Dedifferentiated amniotic fluid mesenchymal stem cell (primary cell): ENCODE measurements at regions not wholly inside any gene's neighbourhood (a gene's known extent, or its start where the extent isn't known, plus 50 kb on each side); places are given as distances from the start of the nearest gene placed in this dataset.
A peak's percentile ranks its signal among the peaks of the same experiment; 100 is the strongest.

Source experiments
- DNase-seq: peaks from one replicate; pipeline ENCODE4 v3.0.0-alpha.2; 2016; ENCODE audit errors: extremely low spot score

DNA sequence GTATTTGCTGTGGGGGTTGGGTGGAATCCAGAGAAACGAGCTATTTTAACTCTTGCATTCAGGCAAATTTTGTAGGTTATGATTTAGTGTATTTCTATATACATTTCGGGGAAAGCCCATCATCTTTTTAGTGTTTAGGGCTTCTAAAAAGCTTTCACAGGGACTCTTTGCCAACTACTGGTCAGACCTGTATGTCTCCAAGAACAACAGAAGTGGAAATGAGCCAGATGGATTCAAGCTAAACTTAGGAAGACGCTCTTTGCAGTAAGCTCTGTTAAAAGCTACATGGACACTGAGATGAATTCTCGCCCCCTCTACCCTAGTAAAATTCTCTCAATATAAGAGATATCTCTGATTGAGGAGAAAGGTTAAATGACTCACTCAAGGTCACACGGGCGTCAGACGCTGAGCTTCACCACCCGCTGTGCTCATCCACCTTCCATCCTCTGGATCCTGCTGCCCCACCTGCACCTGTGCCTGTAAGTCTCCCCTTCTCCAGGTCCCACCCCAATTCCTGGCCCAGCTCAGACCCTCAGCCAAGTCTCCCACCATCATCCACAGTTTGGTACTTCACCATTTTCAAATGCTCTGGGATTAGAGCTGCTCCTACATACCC lies 85.6 kb downstream of the MARCHF4 start:
- no peak for DNase-seq

DNA sequence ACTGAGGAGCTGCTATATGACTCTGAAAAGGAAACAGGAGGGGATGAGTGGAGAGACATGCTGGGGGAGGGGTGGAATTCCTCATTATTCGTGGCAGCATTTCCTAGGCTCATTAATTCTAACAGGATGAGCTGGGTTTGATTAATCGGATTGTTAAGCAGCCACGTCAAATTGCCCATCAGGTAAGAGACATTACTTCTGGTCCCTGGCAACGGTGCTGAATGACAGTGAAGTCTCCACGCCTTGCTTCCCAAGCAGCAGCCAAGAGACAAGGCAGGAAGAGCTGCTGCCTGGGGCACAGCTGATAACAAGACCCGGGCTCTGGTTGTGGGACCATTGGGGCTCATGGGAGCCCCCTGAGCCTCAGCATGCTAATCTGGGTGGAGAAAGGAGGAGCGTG lies 86.6 kb downstream of the MARCHF4 start:
- no peak for DNase-seq

DNA sequence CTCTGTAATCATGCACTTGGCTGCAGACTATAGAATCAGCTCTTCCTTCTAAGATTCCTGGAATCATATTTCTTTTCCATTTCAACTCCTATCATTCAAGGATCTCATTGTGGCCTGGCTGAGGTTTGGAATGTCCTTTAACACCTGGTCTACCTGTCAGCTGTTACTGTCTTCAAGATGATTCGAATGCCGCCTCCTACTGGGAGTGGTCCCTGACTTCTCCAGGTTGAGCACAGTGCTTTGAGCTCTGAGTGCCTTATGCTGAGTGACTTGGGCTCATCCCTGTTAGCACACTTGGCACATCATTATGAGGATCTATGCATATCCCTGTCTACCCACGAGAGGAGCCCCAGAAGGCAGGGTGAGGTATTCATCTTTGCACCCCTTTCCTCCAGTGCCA lies 87.6 kb downstream of the MARCHF4 start:
- DNase-seq, result no peak

DNA sequence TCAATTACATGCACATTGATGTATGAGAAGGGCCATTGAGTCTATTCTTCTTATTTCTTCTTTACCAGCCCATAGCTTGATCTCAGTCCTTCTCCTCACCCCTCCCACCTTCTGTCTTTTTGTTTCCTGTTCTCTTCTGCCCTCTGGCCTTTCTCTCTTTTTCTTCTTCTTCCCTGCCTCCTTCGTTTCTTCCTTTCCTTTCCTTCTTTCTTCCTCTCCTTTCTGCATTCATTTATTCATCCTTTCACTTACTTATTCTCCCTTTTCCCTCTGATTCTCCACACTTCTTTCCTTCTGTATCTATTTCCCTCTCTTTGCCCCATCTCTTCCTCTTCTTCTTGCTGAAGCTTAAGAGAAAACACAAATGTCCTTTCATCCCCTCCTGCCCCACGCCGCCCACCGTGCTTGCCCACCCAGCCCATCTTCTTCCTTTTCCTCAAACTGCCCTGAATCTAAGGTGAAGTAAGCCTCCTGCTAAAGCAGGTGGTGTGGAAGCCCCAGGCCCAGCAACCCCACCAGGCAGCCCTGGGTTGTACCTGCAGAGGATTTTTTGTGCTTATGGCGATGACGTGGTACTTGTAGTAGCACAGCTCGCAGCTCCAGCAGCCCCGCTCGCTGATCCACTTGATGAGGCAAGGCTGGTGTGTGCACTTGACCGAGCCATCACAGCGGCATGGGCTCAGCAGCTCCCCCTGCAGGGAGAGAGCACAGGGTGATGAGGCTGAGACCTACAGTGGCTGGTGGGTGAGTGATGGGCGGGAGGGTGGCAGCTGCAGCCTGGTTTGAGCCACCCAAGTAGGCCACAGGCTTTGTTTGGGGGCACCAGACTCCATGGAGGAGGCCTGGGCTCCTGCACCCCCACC lies 89.0 kb downstream of the MARCHF4 start:
- no peak for DNase-seq

DNA sequence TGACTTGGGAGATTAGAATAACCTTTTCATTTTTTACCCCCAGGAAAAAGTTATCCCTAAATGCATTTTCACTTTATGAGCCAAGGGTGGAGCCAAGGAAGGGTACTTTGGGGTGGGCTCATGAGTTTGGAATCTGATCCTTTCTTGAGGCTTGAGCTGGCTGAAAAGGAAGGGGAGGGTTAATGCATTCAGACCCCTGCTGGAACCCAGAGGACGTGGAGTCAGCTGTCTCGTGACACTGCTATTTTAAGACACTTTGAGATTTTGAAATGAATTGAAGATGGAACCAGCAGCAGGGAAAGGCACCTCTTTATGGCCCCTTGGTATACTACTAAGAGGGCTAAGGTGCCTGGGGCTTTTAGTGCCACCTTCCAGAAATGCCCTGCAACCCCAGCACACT lies 90.4 kb downstream of the MARCHF4 start:
- no peak for DNase-seq

DNA sequence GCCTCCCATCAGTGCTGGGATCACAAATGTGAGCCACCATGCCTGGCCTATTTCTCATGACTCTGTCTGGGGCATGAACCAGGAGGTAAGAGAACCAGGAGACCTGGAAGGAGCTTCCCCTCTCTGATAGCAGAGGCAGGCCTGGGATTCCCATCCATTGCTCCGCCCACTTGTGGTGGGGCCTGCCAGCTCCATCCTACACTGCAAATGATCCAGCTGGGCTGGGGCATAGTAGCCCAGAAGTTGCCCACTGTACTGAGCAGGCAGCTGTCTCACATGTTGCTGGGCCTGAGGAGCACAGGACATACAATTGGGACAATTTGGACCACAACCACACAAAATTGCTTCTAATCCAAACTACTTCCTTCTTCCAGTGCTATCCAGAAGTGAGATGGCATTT lies 91.0 kb downstream of the MARCHF4 start:
- DNase-seq, result no peak

DNA sequence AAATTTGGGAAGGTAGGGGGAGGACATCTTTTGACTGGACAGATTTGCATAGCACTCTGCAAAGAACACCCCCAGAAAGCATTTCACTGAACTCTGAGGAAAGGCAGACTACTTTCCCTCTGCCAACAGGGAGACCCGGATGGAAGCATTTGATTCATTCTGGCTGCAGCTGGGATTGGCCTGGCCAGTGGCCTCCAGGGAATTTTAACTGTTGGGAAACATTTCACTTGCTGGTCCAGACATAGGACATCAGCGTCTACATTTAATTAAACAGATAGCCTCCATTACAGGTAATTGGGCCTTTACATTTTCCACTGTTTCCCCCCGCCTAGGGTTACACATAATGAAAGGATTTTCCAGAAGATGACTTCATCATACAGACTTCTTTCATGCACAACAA lies 92.8 kb downstream of the MARCHF4 start:
- peak; percentile 25 for DNase-seq

DNA sequence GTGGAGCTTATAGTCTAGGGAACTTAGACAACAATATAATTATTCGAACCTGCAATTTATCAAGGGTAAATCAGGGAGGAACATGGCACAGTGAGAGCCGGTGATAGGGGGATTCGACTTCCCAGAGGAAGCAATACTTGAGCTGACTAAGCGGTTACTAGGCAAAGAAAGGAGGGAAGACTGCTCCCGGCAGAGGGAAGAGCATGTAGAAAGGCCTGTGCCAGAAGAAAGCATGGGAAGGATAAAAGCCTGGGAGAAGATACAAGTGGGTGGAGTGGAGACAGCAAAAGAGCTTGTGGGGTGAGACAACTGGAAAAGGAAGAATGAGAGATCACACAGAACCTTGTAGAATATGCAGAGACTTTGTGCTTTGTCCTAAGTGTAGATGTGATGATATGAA lies 93.3 kb downstream of the MARCHF4 start:
- no peak for DNase-seq

DNA sequence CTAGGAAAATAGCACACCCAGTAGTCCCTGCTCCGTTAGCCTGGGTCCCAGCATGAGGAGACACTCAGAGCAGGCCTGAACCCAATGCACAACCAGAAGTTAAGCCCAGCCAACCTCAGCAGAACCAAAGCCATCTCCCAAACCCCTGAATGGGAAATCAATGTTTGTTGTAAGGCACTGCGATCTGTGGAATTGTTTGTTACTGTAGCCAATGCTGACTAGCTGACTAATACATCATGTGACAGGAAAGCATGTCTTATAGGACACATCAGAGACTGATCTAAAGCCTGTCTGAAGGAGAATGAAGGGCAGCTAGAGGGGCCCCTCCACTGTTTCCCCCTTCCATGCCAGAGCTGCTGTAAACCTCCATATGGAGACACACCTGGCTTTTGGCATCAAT lies 96.4 kb downstream of the MARCHF4 start:
- no peak for DNase-seq

DNA sequence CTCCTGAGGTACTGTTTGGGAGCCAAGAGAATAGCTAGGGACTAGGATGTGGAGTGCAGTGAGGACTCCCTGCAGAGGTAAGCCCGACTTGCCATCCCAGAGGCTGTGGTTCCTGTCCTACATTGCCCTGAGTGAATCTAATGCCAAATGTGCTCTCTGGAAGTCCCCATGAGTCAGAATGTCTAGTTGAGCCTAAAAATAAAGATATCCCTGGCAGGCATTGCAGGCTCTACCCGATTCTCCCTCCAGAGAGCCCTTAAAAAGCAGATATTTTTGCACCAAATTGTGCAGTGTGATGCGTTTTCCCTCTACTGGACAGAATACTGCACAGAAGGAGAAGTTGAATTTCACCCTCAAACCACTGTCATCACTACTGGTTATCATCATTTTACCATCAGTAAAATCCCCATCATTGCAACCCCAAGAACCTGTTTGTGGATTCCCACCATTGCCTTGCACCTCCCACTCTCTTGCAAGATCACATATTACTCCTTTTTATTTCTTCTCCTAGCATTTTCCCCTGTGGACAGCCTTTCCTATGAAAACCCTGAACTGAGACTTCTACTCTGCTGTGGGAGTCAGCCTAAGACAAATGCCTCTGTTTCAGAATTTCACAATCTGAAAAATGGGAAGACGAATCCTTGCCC lies 98.0 kb downstream of the MARCHF4 start:
- no peak for DNase-seq

DNA sequence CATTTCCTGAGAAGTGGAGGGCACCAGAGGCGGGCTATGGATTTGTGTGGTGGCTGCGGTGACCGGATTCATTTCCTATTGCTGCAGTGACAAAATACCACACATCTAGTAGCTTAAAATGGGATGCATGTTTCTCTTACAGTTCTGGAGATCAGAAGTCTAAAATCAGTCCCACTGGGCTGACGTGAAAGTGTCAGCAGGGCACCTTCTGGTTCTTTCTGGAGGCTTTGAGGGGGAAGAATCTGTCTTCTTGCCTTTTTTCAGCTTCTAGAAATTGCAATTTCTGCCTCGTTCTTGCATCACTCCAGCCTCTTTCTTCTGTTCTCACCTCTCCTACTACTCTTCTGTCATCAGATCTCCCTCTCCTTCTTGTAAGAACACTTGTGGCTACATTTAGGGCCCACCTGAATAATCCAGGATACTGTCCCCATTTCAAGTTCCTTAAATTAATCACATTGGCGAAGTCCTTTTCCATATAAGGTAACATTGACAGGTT lies 111.2 kb downstream of the MARCHF4 start:
- no peak for DNase-seq

DNA sequence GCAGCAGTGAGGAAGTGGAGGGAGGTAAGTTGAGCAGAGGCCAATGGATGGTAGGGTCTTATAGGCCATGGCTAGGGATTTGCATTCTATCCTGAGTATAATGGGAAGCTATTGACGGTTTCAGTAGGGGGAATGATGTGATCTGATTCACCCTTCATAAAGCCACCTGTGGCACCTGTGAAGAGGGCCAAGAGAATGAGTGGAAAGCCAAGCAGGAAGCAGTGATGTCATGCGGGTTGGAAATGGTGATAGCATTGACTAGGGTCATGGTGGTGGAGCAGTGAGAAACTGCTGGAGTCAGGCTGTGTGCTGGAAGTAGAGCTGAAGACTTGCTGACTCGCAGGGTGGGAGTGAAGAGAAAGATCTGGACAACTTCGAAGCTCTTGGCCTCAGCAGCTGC lies 111.7 kb downstream of the MARCHF4 start:
- no peak for DNase-seq

DNA sequence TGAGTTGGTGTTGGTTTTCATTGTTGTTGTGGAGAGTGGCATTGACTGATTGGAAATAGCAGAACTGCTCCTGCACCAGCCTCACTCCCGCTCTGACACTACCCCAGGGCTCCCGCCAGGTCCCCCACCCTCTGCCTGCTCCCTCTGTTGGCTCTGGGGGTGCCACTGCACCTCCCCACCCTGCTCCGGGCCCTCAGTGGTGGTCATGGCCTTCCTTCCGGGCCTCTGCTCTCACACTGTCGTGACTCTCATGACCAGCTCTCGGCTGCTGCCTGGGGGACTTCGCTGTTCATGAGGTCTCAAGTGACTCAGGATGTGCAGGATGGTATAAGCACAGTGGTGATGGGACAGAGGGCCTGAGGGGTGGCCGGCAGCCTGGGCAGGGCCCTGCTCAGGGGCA lies 113.2 kb downstream of the MARCHF4 start:
- no peak for DNase-seq

DNA sequence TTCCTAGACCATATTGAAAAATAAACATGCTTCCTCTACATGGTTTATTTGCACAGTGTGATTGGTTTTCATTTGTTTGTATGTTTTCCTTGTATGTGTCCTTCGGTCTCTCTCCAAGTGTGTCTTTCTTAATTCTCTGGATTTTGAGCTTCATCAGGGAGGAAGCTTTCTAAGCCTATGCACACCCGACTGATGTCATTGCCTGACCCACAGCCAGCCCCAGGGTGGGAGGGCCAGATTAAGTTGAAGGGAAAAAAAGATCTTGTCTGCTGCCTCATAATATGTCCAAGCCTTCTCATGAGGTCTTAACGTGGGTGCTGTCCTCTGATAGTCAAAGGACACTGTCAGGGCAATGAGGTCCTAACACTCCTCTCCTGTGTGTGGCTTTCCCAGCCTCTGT lies 115.2 kb downstream of the MARCHF4 start:
- DNase-seq, result no peak
